ENCODE measurements at regions not wholly inside any gene's neighbourhood (a gene's known extent, or its start where the extent isn't known, plus 50 kb on each side); places are given as distances from the start of the nearest gene placed in this dataset.

GRCh38 chr16:60484901-60485300 is 1551.3 kb downstream of the CDH8 start:
- Histone ChIP-seq H3K9me3 (ENCODE audit: control insufficient read depth in 2 of 2, low read length in 2 of 2) (peaks cover 5 to 9% of the 10 kb centered on the region in 2 experiments), H3K4me1 (ENCODE audit: control insufficient read depth, insufficient read depth, low read length, poor library complexity, severe bottlenecking) (no peaks in the 10 kb centered on the region), H3K36me3 (ENCODE audit: control insufficient read depth, insufficient read depth, low read length) (no peaks in the 10 kb centered on the region), H3K27ac (ENCODE audit: insufficient read depth, low read length, poor library complexity, severe bottlenecking) (no peak overlapping the region), H3K27me3 (ENCODE audit: control insufficient read depth, insufficient read depth, low read length) (no peaks in the 10 kb centered on the region), H3K4me3 (ENCODE audit: low read depth, low read length) (no peak overlapping the region)
- no peaks in the 10 kb centered on the region for H3K27me3 Mint-ChIP-seq
- no peaks in the 10 kb centered on the region for H3K4me1 Mint-ChIP-seq
- H3K36me3 Mint-ChIP-seq, result no peaks in the 10 kb centered on the region
- no peak for ATAC-seq (ENCODE audit: low read depth in 2 of 2)
- no peak for DNase-seq
- no peak overlapping the region for H3K27ac Mint-ChIP-seq
- peaks cover 0 to 33% (median 11%) of the 10 kb centered on the region in 7 donors for H3K9me3 Mint-ChIP-seq
- H3K4me3 Mint-ChIP-seq, result no peak overlapping the region

GRCh38 chr16:60481591-60481990 is 1554.6 kb downstream of the CDH8 start:
- H3K27me3 Mint-ChIP-seq, result no peaks in the 10 kb centered on the region
- no peaks in the 10 kb centered on the region for H3K4me1 ChIP-seq (ENCODE audit: control insufficient read depth, insufficient read depth, low read length, poor library complexity, severe bottlenecking)
- H3K4me3 Mint-ChIP-seq, result no peak overlapping the region
- H3K36me3 Mint-ChIP-seq, result no peaks in the 10 kb centered on the region
- no peak for ATAC-seq (ENCODE audit: low read depth in 2 of 2)
- no peak overlapping the region for H3K27ac ChIP-seq (ENCODE audit: insufficient read depth, low read length, poor library complexity, severe bottlenecking)
- H3K27me3 ChIP-seq (ENCODE audit: control insufficient read depth, insufficient read depth, low read length), result no peaks in the 10 kb centered on the region
- H3K27ac Mint-ChIP-seq, result no peak overlapping the region
- H3K9me3 ChIP-seq (ENCODE audit: control insufficient read depth in 2 of 2, low read length in 2 of 2), result peaks cover 4 to 5% of the 10 kb centered on the region in 2 experiments
- H3K4me1 Mint-ChIP-seq, result no peaks in the 10 kb centered on the region
- no peak overlapping the region for H3K4me3 ChIP-seq (ENCODE audit: low read depth, low read length)
- peaks cover 0 to 34% (median 7%) of the 10 kb centered on the region in 7 donors for H3K9me3 Mint-ChIP-seq
- no peaks in the 10 kb centered on the region for H3K36me3 ChIP-seq (ENCODE audit: control insufficient read depth, insufficient read depth, low read length)
- DNase-seq, result no peak

- no peak for DNase-seq
- Histone ChIP-seq H3K27me3 (ENCODE audit: control insufficient read depth, insufficient read depth, low read length) (no peaks in the 10 kb centered on the region), H3K9me3 (ENCODE audit: control insufficient read depth in 2 of 2, low read length in 2 of 2) (peaks cover 0 to 4% of the 10 kb centered on the region in 2 experiments), H3K36me3 (ENCODE audit: control insufficient read depth, insufficient read depth, low read length) (no peaks in the 10 kb centered on the region), H3K4me3 (ENCODE audit: low read depth, low read length) (no peak overlapping the region), H3K27ac (ENCODE audit: insufficient read depth, low read length, poor library complexity, severe bottlenecking) (no peak overlapping the region), H3K4me1 (ENCODE audit: control insufficient read depth, insufficient read depth, low read length, poor library complexity, severe bottlenecking) (no peaks in the 10 kb centered on the region)
- Mint-ChIP-seq H3K4me1 (no peaks in the 10 kb centered on the region), H3K36me3 (no peaks in the 10 kb centered on the region), H3K27me3 (no peaks in the 10 kb centered on the region), H3K4me3 (no peak overlapping the region), H3K27ac (no peak overlapping the region), H3K9me3 (peaks cover 0 to 27% (median 6%) of the 10 kb centered on the region in 7 donors)
- no peak for ATAC-seq (ENCODE audit: low read depth in 2 of 2)
Measured at GRCh38 chr16:60478810-60479209, 1557.4 kb downstream of the CDH8 start.

GRCh38 chr16:60463986-60464385 is 1572.3 kb downstream of the CDH8 start:
- Mint-ChIP-seq H3K27me3 (no peaks in the 10 kb centered on the region), H3K4me3 (no peak overlapping the region), H3K36me3 (no peaks in the 10 kb centered on the region), H3K9me3 (peaks cover 3 to 52% (median 14%) of the 10 kb centered on the region in 7 donors), H3K4me1 (no peaks in the 10 kb centered on the region), H3K27ac (no peak overlapping the region)
- no peak overlapping the region for H3K27ac ChIP-seq (ENCODE audit: insufficient read depth, low read length, poor library complexity, severe bottlenecking)
- no peaks in the 10 kb centered on the region for H3K4me1 ChIP-seq (ENCODE audit: control insufficient read depth, insufficient read depth, low read length, poor library complexity, severe bottlenecking)
- H3K4me3 ChIP-seq (ENCODE audit: low read depth, low read length), result no peak overlapping the region
- ATAC-seq (ENCODE audit: low read depth in 2 of 2) (no peak), DNase-seq (no peak)
- H3K36me3 ChIP-seq (ENCODE audit: control insufficient read depth, insufficient read depth, low read length), result no peaks in the 10 kb centered on the region
- peaks cover 2 to 3% of the 10 kb centered on the region in 2 experiments for H3K9me3 ChIP-seq (ENCODE audit: control insufficient read depth in 2 of 2, low read length in 2 of 2)
- no peaks in the 10 kb centered on the region for H3K27me3 ChIP-seq (ENCODE audit: control insufficient read depth, insufficient read depth, low read length)

DNA sequence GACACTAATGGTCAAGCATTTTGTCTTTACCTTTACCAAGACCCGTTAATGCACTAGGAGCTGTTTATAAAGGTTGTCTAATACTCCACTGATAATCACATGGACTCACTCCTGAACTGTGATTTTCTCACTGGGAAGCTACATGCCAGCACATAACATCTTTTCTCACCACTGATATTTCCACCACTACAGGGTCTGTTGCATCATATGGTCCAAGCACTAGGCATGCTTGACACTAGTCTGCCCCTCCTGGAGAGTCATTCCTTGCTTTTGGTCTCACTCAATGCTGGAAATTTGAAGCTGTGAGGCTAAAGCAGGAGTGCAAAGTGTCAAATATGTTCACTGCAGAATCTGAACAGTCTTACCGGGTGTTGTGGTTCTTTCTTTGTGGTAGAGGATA is 1576.8 kb downstream of the CDH8 start:
- Histone ChIP-seq H3K36me3 (ENCODE audit: control insufficient read depth, insufficient read depth, low read length) (no peaks in the 10 kb centered on the region), H3K27me3 (ENCODE audit: control insufficient read depth, insufficient read depth, low read length) (no peaks in the 10 kb centered on the region), H3K4me3 (ENCODE audit: low read depth, low read length) (no peak overlapping the region), H3K27ac (ENCODE audit: insufficient read depth, low read length, poor library complexity, severe bottlenecking) (no peak overlapping the region), H3K4me1 (ENCODE audit: control insufficient read depth, insufficient read depth, low read length, poor library complexity, severe bottlenecking) (no peaks in the 10 kb centered on the region), H3K9me3 (ENCODE audit: control insufficient read depth in 2 of 2, low read length in 2 of 2) (peaks cover 2 to 10% of the 10 kb centered on the region in 2 experiments)
- H3K4me1 Mint-ChIP-seq, result no peaks in the 10 kb centered on the region
- DNase-seq (no peak), ATAC-seq (ENCODE audit: low read depth in 2 of 2) (no peak)
- no peaks in the 10 kb centered on the region for H3K27me3 Mint-ChIP-seq
- peaks cover 0 to 38% (median 9%) of the 10 kb centered on the region in 7 donors for H3K9me3 Mint-ChIP-seq
- H3K36me3 Mint-ChIP-seq, result no peaks in the 10 kb centered on the region
- H3K27ac Mint-ChIP-seq, result no peak overlapping the region
- no peak overlapping the region for H3K4me3 Mint-ChIP-seq

GRCh38 chr16:60458255-60458654 is 1578.0 kb downstream of the CDH8 start:
- Mint-ChIP-seq H3K9me3 (peaks cover 3 to 32% (median 7%) of the 10 kb centered on the region in 7 donors), H3K36me3 (no peaks in the 10 kb centered on the region), H3K27me3 (no peaks in the 10 kb centered on the region), H3K4me1 (no peaks in the 10 kb centered on the region), H3K27ac (no peak overlapping the region), H3K4me3 (no peak overlapping the region)
- no peaks in the 10 kb centered on the region for H3K36me3 ChIP-seq (ENCODE audit: control insufficient read depth, insufficient read depth, low read length)
- DNase-seq, result no peak
- no peaks in the 10 kb centered on the region for H3K4me1 ChIP-seq (ENCODE audit: control insufficient read depth, insufficient read depth, low read length, poor library complexity, severe bottlenecking)
- H3K27ac ChIP-seq (ENCODE audit: insufficient read depth, low read length, poor library complexity, severe bottlenecking), result no peak overlapping the region
- peaks cover 0 to 10% of the 10 kb centered on the region in 2 experiments for H3K9me3 ChIP-seq (ENCODE audit: control insufficient read depth in 2 of 2, low read length in 2 of 2)
- no peak for ATAC-seq (ENCODE audit: low read depth in 2 of 2)
- H3K27me3 ChIP-seq (ENCODE audit: control insufficient read depth, insufficient read depth, low read length), result no peaks in the 10 kb centered on the region
- H3K4me3 ChIP-seq (ENCODE audit: low read depth, low read length), result no peak overlapping the region

DNA sequence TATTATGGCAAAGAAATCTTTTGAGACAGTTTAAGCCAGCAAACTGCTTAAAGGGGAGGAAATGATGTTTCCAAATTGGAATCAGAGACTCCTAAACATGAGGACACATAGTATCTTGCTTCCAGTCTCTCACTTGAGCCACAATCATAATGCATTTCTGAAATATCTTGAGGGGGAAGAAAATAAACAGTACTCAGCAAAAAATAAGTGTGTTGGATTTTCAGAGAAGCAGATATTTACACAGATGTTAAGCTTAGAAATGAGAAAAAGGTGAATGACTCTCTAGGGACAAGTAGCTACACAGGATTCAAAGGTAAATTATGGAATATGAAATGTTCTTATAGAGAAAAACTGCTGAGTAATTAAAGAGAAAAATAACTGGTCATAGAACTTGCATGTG is 1583.6 kb downstream of the CDH8 start:
- H3K9me3 Mint-ChIP-seq, result peaks cover 7 to 30% (median 12%) of the 10 kb centered on the region in 7 donors
- DNase-seq, result no peak
- peaks cover under 1 to 2% of the 10 kb centered on the region in 2 experiments for H3K9me3 ChIP-seq (ENCODE audit: control insufficient read depth in 2 of 2, low read length in 2 of 2)
- no peak overlapping the region for H3K4me3 Mint-ChIP-seq
- no peaks in the 10 kb centered on the region for H3K36me3 ChIP-seq (ENCODE audit: control insufficient read depth, insufficient read depth, low read length)
- no peak overlapping the region for H3K27ac ChIP-seq (ENCODE audit: insufficient read depth, low read length, poor library complexity, severe bottlenecking)
- no peaks in the 10 kb centered on the region for H3K4me1 ChIP-seq (ENCODE audit: control insufficient read depth, insufficient read depth, low read length, poor library complexity, severe bottlenecking)
- H3K4me3 ChIP-seq (ENCODE audit: low read depth, low read length), result no peak overlapping the region
- ATAC-seq (ENCODE audit: low read depth in 2 of 2), result no peak
- no peaks in the 10 kb centered on the region for H3K4me1 Mint-ChIP-seq
- H3K27me3 ChIP-seq (ENCODE audit: control insufficient read depth, insufficient read depth, low read length), result no peaks in the 10 kb centered on the region
- H3K36me3 Mint-ChIP-seq, result no peaks in the 10 kb centered on the region
- H3K27me3 Mint-ChIP-seq, result no peaks in the 10 kb centered on the region
- no peak overlapping the region for H3K27ac Mint-ChIP-seq

- H3K27ac ChIP-seq (ENCODE audit: insufficient read depth, low read length, poor library complexity, severe bottlenecking), result no peak overlapping the region
- H3K9me3 ChIP-seq (ENCODE audit: control insufficient read depth in 2 of 2, low read length in 2 of 2), result peaks cover 0 to 2% of the 10 kb centered on the region in 2 experiments
- H3K4me1 Mint-ChIP-seq, result no peaks in the 10 kb centered on the region
- H3K4me3 Mint-ChIP-seq, result no peak overlapping the region
- no peak overlapping the region for H3K4me3 ChIP-seq (ENCODE audit: low read depth, low read length)
- no peaks in the 10 kb centered on the region for H3K36me3 Mint-ChIP-seq
- ATAC-seq (ENCODE audit: low read depth in 2 of 2), result no peak
- H3K4me1 ChIP-seq (ENCODE audit: control insufficient read depth, insufficient read depth, low read length, poor library complexity, severe bottlenecking), result no peaks in the 10 kb centered on the region
- no peaks in the 10 kb centered on the region for H3K36me3 ChIP-seq (ENCODE audit: control insufficient read depth, insufficient read depth, low read length)
- H3K27ac Mint-ChIP-seq, result no peak overlapping the region
- no peaks in the 10 kb centered on the region for H3K27me3 ChIP-seq (ENCODE audit: control insufficient read depth, insufficient read depth, low read length)
- peaks cover 0 to 22% (median 11%) of the 10 kb centered on the region in 7 donors for H3K9me3 Mint-ChIP-seq
- H3K27me3 Mint-ChIP-seq, result no peaks in the 10 kb centered on the region
- no peak for DNase-seq
Measured at GRCh38 chr16:60438894-60439293, 1597.3 kb downstream of the CDH8 start.

Data from CD4-positive, CD25-positive, alpha-beta regulatory T cell (primary cell).